Activated CD4-positive, CD25-positive, alpha-beta regulatory T cell treated with anti-CD3 and anti-CD28 coated beads, Interleukin-2, amount 50 U/mL, for 24 hours (primary cell): ENCODE measurements at regions not wholly inside any gene's neighbourhood (a gene's known extent, or its start where the extent isn't known, plus 50 kb on each side); places are given as distances from the start of the nearest gene placed in this dataset.
"Not testable (repeated sequence)": the region's sequence is repeated elsewhere in the genome, so short reads cannot be mapped to it uniquely, and the experiment has no call there.

Experiments used
- ATAC-seq, 2 donors: fragments of 150-1000 bp; cut with Tn5 transposase; one replicate each; pipeline ENCODE4 v1.10.0; 2021; ENCODE audit warnings: mild to moderate bottlenecking in 1 of 2, moderate library complexity in 1 of 2

DNA sequence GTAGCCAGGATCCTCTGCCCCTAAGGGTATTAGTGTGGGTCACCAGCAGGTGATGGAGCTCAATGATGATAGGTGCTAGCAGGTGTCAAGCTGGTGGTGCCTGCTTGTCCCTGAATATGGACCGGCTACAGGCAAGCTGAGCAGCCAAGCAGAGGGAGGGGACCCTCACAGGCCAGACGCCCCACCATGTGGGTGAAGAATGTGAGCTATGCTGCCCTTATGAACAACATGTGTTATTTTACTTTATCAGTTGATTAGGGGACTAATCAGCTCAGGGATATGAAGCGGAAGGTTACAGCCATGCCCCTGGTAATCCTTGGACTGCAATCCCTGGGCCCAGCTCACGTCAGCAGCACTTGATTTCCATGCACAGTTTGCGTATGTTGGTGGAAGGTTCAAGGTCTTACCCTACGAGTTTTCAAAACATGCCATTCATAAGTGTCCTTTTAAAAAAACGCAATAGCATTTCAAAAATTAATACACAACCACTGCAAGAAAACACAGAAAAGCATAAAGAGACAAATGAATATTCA lies 106.0 kb downstream of the CDC7 start:
- ATAC-seq, result no peak

- ATAC-seq, result not testable (repeated sequence)
Measured at GRCh38 chr1:91607686-91608085, 107.0 kb downstream of the CDC7 start.

DNA sequence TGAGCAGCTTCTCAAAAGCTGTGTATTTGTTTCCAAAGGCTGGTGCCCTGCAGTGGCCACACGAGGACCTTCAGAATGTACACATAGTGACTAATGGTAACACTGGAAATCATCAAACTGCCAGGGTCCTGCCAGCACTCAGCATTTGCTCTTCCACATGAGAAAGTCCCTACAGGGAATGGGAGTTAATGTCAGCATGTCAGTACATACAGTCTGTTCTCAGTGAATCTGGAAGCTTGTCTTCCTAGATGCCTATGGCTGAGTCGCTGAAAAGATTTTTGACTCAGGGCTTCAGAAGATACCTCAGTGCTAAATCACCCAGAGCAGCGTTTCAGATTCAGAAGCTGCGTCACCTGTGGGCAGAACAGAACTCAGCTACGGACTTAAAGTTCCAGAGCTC lies 108.2 kb downstream of the CDC7 start:
- no peak for ATAC-seq

- no peak for ATAC-seq
Measured at GRCh38 chr1:91609551-91609950, 108.9 kb downstream of the CDC7 start.

GRCh38 chr1:91610102-91610501 lies 109.5 kb downstream of the CDC7 start:
- ATAC-seq, result no peak

- ATAC-seq, result no peak
Measured at GRCh38 chr1:91610789-91611188, 110.1 kb downstream of the CDC7 start.

DNA sequence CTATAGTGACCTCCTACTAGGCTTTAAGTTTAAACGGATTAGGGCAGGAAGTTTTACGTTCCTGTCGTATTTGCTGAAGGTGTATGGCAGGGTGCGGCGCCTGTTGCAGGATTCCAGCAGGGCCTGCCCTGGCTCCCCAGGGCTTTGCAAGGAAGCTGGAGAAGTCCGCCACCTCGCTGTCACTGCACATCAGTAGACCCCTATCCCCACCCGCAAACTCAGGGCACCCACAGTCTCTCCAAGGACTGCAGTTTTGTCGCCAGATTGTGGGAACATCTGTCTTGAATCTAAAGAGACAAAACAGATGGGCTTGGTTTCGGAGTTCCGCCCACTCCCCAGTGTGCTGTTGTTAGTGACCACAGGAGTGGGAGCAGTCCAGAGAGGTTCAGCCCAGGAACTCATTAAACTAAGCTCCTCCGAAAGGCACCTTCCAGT lies 110.8 kb downstream of the CDC7 start:
- ATAC-seq, result no peak

DNA sequence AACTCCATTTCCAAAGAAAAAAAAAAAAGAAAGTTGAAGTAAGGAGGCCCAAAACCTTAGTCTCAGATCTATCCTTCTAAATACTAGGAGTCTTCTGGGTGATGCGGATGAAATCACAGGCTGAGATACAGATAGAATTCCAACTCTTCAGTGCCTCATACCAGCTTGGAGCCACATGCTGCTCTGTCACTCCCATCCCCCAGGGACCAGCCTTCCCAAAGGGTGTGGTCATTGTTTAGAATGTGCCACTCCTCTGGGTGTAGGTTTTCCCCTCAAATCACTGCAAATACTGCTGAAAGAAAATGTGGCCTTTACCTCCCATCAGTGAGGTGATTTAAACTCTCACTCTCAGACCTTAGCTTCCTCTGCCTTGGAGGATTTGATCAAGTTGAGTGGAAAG lies 112.9 kb downstream of the CDC7 start:
- ATAC-seq, result no peak

DNA sequence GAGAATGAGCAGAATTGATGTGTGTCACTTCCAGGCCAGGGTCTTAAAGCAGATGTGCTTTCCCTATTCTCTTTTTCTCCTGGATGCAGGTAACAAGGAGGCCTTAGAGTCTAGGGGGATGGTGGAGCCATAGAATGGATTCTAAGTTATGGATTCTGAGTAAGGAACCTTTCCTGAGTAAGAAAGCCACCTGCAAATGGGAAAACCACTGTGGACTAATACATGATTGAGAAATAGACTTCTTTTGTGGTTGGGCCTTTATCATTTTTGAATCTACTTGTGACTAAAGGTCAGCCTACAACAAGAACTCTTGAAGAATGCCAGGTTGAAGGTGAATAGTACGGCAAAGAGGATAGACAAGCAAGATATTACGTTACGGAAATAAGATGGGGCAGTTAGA lies 116.1 kb downstream of the CDC7 start:
- ATAC-seq, result no peak

DNA sequence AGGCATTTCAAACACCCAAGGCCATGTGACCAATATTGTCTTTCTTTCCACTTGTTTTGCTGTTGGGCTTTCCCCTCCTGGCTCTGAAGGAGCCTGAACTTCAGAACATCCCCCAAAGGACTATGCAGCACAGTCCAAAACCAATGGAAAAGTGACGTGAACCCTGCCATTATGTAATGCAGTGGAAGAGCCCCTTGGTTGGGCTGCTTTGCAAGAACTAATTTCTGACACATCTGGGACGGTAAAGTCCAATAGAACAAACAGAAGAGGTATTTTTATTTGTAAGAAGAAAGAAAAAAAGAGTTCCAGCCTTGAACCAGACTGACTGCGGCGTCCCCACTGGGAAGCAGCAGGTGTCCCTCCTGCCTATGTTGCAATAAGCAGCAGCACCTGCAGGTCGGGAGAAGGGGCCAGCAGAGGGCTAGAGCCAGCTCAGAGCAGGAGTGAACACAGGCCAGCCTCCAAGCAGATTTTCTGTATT lies 116.7 kb downstream of the CDC7 start:
- no peak for ATAC-seq

DNA sequence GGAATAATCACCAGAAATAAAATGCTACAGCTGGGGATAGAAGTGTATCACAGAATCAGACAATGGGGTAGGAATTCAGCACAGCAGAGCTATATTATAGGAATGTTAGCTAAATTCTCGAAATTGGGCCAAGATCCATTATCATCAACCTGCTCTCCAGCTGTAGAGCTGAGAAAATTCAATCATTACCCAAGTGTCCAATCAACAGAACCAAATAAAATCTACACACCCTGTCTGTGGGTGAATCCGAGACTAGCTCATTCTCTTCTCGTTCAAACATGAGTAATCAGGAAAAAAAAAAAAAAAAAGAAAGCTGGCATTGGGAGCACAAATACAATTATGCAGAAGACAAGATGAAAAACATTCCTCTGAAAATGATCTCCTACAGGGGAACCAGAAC lies 119.2 kb downstream of the CDC7 start:
- ATAC-seq, result no peak

- ATAC-seq, result no peak
Measured at GRCh38 chr1:91621360-91621759, 120.7 kb downstream of the CDC7 start.

GRCh38 chr1:91621907-91622306 lies 121.3 kb downstream of the CDC7 start:
- ATAC-seq, result no peak

DNA sequence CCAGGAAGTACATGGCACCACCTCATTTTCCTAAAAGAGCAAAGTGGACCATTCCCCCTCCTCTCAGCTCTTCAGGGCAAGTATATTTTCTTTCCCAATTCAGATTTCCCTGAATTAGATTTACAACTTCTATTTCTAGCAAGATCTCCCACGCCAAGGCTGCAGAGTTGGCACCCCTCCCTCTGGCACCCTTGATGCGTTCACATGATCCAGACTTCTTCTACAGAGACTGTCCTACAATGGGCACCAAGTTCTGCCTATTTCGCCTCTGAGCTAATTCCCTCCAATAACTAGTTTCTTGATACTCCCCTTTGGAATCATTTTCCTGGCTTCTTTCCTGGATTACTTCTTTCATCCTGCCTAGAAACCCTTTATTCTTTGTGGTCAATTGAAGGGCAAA lies 122.0 kb downstream of the CDC7 start:
- ATAC-seq, result no peak

DNA sequence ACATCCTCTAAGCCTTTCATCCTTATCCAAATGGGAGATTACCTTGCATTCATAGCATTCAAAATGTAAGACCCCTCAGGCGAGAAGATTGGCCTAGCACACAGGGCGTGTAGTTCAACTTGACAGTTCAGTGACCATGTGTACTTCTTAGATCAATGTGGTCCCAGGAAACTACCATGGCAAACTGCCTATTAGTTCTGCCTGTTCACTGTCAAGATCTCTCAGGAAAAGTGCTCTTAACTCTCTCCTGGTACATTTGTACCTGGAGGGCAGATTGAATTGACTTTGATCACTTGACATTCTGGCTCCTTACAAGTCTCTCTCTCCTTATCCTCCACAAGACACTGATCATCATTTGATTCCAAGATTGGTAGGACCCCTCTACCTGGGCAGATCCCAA lies 122.4 kb downstream of the CDC7 start:
- no peak for ATAC-seq

GRCh38 chr1:91624331-91624730 lies 123.7 kb downstream of the CDC7 start:
- no peak for ATAC-seq
